ENCODE measurements at regions not wholly inside any gene's neighbourhood (a gene's known extent, or its start where the extent isn't known, plus 50 kb on each side); places are given as distances from the start of the nearest gene placed in this dataset.
A peak's percentile ranks its signal among the peaks of the same experiment; 100 is the strongest.

GRCh38 chrX:96311366-96311765 is 373.3 kb upstream of the DIAPH2 start:
- TF ChIP-seq GATA3 (IDR thresholded peaks at IDR 0.05; ENCODE audit: low read depth, low read length) (no peak), GATA2 (IDR thresholded peaks at IDR 0.05; ENCODE audit: low read depth, low read length) (no peak)

DNA sequence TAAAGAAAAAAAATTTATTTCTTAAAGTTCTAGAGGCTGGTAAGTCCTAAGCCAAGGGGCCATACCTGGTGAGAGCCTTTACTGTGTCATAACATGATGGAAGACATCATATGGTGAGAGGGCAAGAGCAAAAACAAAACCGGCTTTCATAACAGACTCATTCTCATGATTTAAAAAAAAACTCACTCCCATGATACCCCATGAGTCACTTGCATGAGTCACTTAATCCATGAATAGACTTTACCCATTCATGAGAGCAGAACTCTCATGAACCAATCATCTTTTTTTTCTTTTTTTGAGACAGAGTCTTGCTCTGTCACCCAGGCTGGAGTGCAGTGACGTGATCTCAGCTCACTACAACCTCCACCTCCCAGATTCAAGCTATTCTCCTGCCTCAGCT is 369.7 kb upstream of the DIAPH2 start:
- TF ChIP-seq GATA2 (IDR thresholded peaks at IDR 0.05; ENCODE audit: low read depth, low read length) (no peak), GATA3 (IDR thresholded peaks at IDR 0.05; ENCODE audit: low read depth, low read length) (no peak)

DNA sequence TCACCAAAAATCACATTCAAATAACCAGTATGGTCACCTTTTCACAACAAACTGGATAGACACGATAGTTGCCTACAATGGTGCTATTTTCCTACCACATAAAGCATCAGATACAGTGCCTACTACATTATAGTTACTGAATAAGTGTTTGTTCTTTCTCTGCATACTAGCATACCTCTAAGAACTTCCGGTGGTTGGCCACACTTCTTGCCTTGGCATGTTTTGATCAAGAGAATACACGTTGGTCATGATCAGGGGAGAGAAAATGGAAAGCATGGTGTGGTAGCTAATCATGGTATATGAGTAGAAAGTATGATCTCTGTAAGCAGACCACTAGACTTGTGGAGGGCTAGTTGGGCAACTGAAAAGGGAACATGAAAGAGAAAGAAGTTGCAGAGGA is 322.8 kb upstream of the DIAPH2 start:
- TF ChIP-seq GATA2 (IDR thresholded peaks at IDR 0.05; ENCODE audit: low read depth, low read length) (no peak), GATA3 (IDR thresholded peaks at IDR 0.05; ENCODE audit: low read depth, low read length) (no peak)

DNA sequence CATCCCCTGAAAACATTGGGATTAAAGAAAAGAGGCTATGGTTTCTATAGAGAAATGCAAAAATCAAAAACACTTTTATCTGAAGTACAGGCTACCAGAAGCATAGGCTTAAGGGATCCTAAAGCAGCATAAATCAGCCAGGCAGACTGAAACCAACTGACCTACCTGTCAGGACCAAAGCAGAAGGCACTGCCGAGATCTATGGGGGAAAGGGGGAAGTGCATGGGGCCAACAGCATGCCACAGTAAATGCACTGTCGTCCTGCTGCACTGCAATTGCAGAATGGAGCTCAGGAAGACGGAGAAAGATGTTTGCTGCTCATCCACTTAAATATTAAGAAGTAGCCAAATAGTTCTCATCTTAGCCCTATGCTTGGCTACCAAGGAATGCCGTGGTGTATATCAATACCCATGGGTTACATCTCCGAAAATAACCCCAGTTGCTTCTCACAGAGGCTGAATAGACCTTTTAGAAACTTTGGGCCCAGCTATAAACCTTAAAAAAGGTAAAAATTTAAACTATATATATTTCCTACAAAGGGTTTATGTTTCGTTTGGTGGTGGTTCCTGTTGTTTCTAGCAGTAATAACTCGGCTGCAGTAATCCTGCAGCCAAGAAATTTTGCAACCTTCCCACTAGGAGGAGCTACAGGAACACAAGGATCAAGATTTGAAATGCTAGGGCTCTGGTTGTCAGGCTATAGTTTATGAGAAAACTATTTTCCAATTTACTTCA is 312.2 kb upstream of the DIAPH2 start:
- no peak for TF ChIP-seq GATA3 (IDR thresholded peaks at IDR 0.05; ENCODE audit: low read depth, low read length)
- no peak for TF ChIP-seq GATA2 (IDR thresholded peaks at IDR 0.05; ENCODE audit: low read depth, low read length)

- TF ChIP-seq GATA2 (IDR thresholded peaks at IDR 0.05; ENCODE audit: low read depth, low read length) = no peak
- TF ChIP-seq GATA3 (IDR thresholded peaks at IDR 0.05; ENCODE audit: low read depth, low read length) = no peak
These were observed 311.6 kb upstream of the DIAPH2 start for GRCh38 chrX:96373047-96373355.

DNA sequence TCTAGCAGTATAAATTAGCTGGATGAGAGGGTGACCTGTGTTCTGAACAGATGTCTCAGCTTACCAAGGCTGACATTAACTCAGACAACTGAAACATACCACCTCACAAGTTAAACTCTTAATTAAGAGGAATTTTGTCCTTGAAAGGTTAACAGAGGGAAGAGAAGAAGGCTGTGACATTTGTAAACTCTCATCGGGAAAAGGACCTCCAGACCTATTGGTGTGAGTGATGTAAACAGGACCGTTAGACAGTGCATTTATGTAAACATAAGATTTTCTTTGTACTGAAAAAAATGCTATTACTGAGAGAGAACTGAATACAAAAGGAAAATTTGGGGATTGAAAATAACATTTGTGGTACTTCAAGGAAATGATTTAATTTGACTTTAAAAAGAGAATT is 308.4 kb upstream of the DIAPH2 start:
- TF ChIP-seq GATA3 (IDR thresholded peaks at IDR 0.05; ENCODE audit: low read depth, low read length) (no peak), GATA2 (IDR thresholded peaks at IDR 0.05; ENCODE audit: low read depth, low read length) (no peak)

DNA sequence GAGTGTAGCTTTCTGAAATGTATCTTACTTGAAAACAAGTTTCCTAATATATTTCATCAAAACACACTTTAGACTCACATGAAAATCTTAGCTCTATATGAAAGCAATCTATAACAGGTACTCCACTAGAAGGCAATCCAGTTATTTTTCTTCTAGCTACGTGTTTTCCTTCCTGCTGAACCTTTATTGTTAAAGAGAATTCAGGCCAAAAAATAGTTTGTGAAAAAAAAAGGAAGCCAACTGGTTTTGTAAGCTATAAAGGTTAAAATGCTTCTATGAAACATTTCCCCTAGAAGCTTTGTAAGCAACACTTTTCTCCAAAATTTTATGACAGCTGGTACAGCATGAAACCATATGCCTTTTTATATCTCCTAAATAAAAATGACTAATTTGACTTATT is 304.7 kb upstream of the DIAPH2 start:
- no peak for TF ChIP-seq GATA3 (IDR thresholded peaks at IDR 0.05; ENCODE audit: low read depth, low read length)
- no peak for TF ChIP-seq GATA2 (IDR thresholded peaks at IDR 0.05; ENCODE audit: low read depth, low read length)

DNA sequence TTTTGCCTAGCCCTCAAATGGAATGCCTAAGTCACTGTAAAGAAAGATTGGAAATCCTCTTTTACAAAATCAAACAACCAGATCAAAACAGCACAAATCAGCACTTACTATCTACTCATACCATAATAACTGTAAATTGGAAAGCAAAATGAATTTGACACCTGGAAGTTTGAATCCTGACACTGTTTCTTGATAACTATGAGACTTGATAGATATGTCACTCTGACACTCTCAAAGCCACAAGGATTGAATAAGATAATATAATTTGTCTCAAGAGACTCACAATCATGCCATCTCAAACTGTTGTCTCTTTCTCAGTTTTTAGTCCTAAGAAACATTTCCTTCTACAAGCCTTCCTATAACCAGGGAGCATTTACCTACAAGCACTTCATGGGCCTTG is 302.6 kb upstream of the DIAPH2 start:
- TF ChIP-seq GATA3 (IDR thresholded peaks at IDR 0.05; ENCODE audit: low read depth, low read length) (no peak), GATA2 (IDR thresholded peaks at IDR 0.05; ENCODE audit: low read depth, low read length) (no peak)

- TF ChIP-seq GATA2 (IDR thresholded peaks at IDR 0.05; ENCODE audit: low read depth, low read length) (no peak), GATA3 (IDR thresholded peaks at IDR 0.05; ENCODE audit: low read depth, low read length) (no peak)
These were observed 301.2 kb upstream of the DIAPH2 start for GRCh38 chrX:96383428-96383827.

DNA sequence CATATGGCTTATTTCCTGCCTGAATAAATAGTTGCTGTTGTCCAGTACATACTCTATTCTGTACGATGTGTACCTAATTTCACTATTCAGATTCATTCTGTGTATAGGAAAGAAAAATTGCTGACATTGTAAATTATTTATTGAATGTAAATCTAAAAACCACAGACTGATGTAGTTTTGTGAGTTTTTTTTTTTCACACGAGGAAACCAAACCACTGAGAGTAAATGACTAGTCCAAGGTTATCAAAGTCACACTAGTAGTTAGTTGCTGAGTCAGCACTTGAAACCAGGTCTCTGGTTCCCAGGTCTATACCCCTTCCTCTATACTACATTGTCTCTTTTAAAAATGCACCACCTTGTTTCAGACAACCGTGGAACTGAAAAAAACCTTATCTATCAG is 298.3 kb upstream of the DIAPH2 start:
- no peak for TF ChIP-seq GATA3 (IDR thresholded peaks at IDR 0.05; ENCODE audit: low read depth, low read length)
- no peak for TF ChIP-seq GATA2 (IDR thresholded peaks at IDR 0.05; ENCODE audit: low read depth, low read length)

DNA sequence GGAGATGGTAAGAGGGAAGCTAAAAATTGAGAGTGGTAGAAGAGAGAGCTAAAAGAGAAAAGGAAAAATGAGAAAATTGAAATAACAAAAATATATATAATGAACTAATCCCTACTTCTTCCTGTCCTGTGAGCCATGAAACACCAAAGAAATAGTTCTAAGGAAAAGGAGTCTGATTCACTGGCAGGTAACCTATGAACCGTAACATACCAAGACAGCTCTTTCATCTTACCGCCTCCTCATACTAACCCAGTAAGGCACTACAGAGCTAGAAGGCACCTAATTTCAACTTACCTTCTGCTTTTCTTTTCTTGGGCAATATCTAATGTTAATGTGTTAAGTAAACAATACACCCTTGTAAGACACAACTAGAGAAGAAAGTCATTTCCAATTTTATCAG is 297.7 kb upstream of the DIAPH2 start:
- TF ChIP-seq GATA3 (IDR thresholded peaks at IDR 0.05; ENCODE audit: low read depth, low read length) (no peak), GATA2 (IDR thresholded peaks at IDR 0.05; ENCODE audit: low read depth, low read length) (no peak)

DNA sequence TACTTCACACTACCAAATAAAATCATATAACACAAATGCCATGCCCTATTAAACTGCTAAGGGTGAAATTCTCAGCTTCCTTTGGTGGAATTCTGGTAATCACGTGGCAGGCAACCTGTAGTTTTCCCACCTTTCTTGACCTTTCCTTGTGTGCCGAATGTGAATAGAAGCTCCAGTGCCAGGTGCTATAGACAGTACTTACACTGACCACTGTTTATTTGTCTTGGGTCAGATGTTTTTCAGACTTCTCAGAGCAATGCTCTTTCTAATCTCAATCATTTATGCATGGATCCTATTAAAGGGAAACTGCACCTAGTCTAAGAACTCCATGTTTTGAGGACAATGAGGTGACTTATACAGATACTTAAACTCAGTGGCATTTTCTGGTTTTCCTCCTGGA is 296.8 kb upstream of the DIAPH2 start:
- TF ChIP-seq GATA3 (IDR thresholded peaks at IDR 0.05; ENCODE audit: low read depth, low read length) (no peak), GATA2 (IDR thresholded peaks at IDR 0.05; ENCODE audit: low read depth, low read length) (no peak)

DNA sequence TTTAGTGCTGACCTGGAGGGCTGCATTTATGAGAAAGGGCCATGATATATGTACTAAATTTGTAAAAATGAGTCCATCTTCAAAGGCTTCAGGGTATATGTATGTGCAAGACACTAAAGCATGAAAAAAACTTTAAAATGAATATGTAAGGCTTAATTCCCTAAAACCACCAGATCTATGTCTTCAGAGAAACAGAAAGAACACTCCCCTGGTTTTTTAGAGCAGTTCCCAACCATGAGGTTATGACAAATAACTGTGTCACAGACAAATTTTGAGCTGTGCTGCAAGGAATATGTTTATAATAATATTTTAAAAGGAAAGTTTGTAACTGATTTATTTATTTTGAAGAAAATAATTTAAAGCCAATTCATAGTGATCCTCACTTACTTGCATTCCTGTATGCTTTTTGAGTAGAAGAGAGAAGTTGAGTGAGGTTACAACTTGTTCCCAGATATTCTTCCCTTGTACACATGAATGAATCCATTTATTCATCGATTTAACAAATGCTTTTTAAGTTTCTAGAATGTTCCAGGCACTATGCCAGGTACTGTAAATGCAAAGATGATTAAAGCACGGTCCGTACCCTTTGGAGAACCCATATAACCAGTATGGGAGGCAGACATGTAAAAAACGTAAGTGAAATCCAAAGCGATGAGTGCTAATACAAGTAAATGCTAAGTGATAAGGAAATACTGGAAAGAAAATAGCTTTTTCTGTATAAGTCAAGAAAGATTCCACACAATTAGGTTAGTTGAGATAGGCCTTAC is 295.2 kb upstream of the DIAPH2 start:
- TF ChIP-seq GATA3 (IDR thresholded peaks at IDR 0.05; ENCODE audit: low read depth, low read length) (no peak), GATA2 (IDR thresholded peaks at IDR 0.05; ENCODE audit: low read depth, low read length) (no peak)

GRCh38 chrX:96394598-96394997 is 290.0 kb upstream of the DIAPH2 start:
- TF ChIP-seq GATA2 (IDR thresholded peaks at IDR 0.05; ENCODE audit: low read depth, low read length) (peak; percentile 42; the same call in 1 of the 2 replicates), GATA3 (IDR thresholded peaks at IDR 0.05; ENCODE audit: low read depth, low read length) (peak; percentile 25; the same call in 1 of the 2 replicates)

GRCh38 chrX:96403446-96403845 is 281.2 kb upstream of the DIAPH2 start:
- no peak for TF ChIP-seq GATA2 (IDR thresholded peaks at IDR 0.05; ENCODE audit: low read depth, low read length)
- no peak for TF ChIP-seq GATA3 (IDR thresholded peaks at IDR 0.05; ENCODE audit: low read depth, low read length)

Data from SH-SY5Y (cell line).